Nucleus accumbens (tissue), 56 donors: ENCODE measurements at regions not wholly inside any gene's neighbourhood (a gene's known extent, or its start where the extent isn't known, plus 50 kb on each side); places are given as distances from the start of the nearest gene placed in this dataset.

ENCODE experiments used
- DNase-seq, 56 donors: peaks; one replicate each; lab custom pipeline; 2025; lab: John Stamatoyannopoulos, UW

GRCh38 chr6:139603581-139603980, 229.1 kb upstream of the CITED2 start:
- DNase-seq, result no peak

GRCh38 chr6:139602577-139602976, 228.1 kb upstream of the CITED2 start:
- no peak for DNase-seq

- no peak for DNase-seq
Observed at GRCh38 chr6:139600919-139601475, 226.5 kb upstream of the CITED2 start.

GRCh38 chr6:139600343-139600742, 225.9 kb upstream of the CITED2 start:
- DNase-seq, result no peak

- DNase-seq, result peak in 20 of 56 donors; percentile 0 to 41 (median 10)
Observed at GRCh38 chr6:139597771-139598755, 223.6 kb upstream of the CITED2 start.

- DNase-seq, result no peak
Observed at GRCh38 chr6:139597087-139597763, 222.8 kb upstream of the CITED2 start.

GRCh38 chr6:139595183-139595582, 220.7 kb upstream of the CITED2 start:
- no peak for DNase-seq

- DNase-seq, result no peak
Observed at GRCh38 chr6:139594333-139594965, 220.0 kb upstream of the CITED2 start.

- no peak for DNase-seq
Observed at GRCh38 chr6:139593081-139593480, 218.6 kb upstream of the CITED2 start.

- DNase-seq, result no peak
Observed at GRCh38 chr6:139592011-139592410, 217.6 kb upstream of the CITED2 start.

GRCh38 chr6:139591075-139591865, 216.8 kb upstream of the CITED2 start:
- no peak for DNase-seq

GRCh38 chr6:139590206-139590605, 215.8 kb upstream of the CITED2 start:
- no peak for DNase-seq

- no peak for DNase-seq
Observed at GRCh38 chr6:139588734-139589593, 214.5 kb upstream of the CITED2 start.

GRCh38 chr6:139588076-139588639, 213.7 kb upstream of the CITED2 start:
- DNase-seq, result no peak

GRCh38 chr6:139587469-139587868, 213.0 kb upstream of the CITED2 start:
- no peak for DNase-seq

GRCh38 chr6:139586273-139586672, 211.8 kb upstream of the CITED2 start:
- no peak for DNase-seq

- no peak for DNase-seq
Observed at GRCh38 chr6:139584599-139584998, 210.2 kb upstream of the CITED2 start.

GRCh38 chr6:139583420-139583819, 209.0 kb upstream of the CITED2 start:
- DNase-seq, result no peak

- no peak for DNase-seq
Observed at GRCh38 chr6:139582956-139583355, 208.5 kb upstream of the CITED2 start.
